GM23248 (cell line): ENCODE measurements at regions not wholly inside any gene's neighbourhood (a gene's known extent, or its start where the extent isn't known, plus 50 kb on each side); places are given as distances from the start of the nearest gene placed in this dataset.

ENCODE experiments used
- EZH2 ChIP-seq: fragments of 200-600 bp; sonication (generic); IDR thresholded peaks from 2 replicates; pipeline ENCODE4 v1.6.1; 2018; ENCODE audit warnings: antibody characterized with exemption, mild to moderate bottlenecking; ENCODE audit not compliant: insufficient read depth, poor library complexity, severe bottlenecking
- EZH2phosphoT487 ChIP-seq: fragments of 200-600 bp; sonication (generic); IDR thresholded peaks from 2 replicates; pipeline ENCODE4 v1.6.1; 2018; ENCODE audit warnings: antibody characterized with exemption, moderate library complexity, mild to moderate bottlenecking, low read depth; ENCODE audit not compliant: insufficient read depth

DNA sequence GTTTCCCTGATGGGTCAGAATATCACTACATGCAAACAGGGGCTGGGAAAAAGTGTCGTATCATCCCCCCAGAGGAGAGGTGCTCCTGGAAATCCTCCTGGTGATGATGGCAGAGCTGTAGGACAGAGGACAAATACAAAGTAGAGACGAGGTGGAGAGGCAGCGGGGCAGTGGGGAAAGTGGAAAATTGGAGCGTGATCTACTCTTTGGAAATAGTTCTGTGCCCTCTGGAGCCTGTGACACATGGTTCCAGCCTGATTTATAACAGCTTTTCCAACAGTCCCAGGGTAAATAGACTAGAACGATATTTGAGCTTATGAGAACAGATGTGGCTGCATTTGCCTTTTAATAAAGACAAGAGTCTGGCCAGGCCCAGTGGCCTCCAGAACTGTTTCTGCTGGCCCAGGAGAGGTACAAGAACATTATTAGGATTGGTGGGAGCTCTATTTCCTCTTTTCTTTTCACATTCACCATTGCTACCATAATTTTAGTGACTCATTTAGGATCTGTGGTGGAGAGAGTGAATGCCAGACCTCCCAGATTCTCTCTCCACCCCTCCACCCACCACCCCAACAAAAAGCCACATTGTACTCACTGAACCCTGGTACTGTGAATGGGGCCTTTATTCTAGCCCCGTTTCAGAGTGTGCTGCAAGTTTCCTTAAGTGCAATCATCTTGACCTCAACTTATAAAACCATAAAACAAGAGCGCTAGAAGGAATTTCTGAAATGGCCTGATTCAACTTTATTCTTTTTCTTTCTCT, 78.3 kb downstream of the BTBD3 start:
- TF ChIP-seq EZH2phosphoT487 (no peak), EZH2 (no peak)
